DMS 273 treated with DMSO at 0.1 percent for 48 hours (cell line): ENCODE measurements at regions not wholly inside any gene's neighbourhood (a gene's known extent, or its start where the extent isn't known, plus 50 kb on each side); places are given as distances from the start of the nearest gene placed in this dataset.
"Not testable (repeated sequence)": the region's sequence is repeated elsewhere in the genome, so short reads cannot be mapped to it uniquely, and the experiment has no call there.

Experiments
- DNase-seq: peaks from one replicate; lab custom pipeline; 2025; lab: John Stamatoyannopoulos, UW

GRCh38 chr4:117574085-117574484, 460.2 kb upstream of the NDST3 start:
- DNase-seq = no peak

GRCh38 chr4:117575850-117576249, 458.4 kb upstream of the NDST3 start:
- no peak for DNase-seq

- no peak for DNase-seq
These were observed 456.5 kb upstream of the NDST3 start for GRCh38 chr4:117577686-117578311.

- DNase-seq = no peak
These were observed 445.5 kb upstream of the NDST3 start for GRCh38 chr4:117588771-117589170.

GRCh38 chr4:117596917-117597480, 437.3 kb upstream of the NDST3 start:
- no peak for DNase-seq

GRCh38 chr4:117599393-117599792, 434.9 kb upstream of the NDST3 start:
- DNase-seq = not testable (repeated sequence)

- not testable (repeated sequence) for DNase-seq
These were observed 433.4 kb upstream of the NDST3 start for GRCh38 chr4:117600936-117601335.

- DNase-seq = no peak
These were observed 423.5 kb upstream of the NDST3 start for GRCh38 chr4:117610706-117611308.

GRCh38 chr4:117621673-117622072, 412.6 kb upstream of the NDST3 start:
- DNase-seq = no peak

- no peak for DNase-seq
These were observed 411.0 kb upstream of the NDST3 start for GRCh38 chr4:117623326-117623725.

- DNase-seq = no peak
These were observed 407.6 kb upstream of the NDST3 start for GRCh38 chr4:117626664-117627063.

GRCh38 chr4:117634716-117635115, 399.6 kb upstream of the NDST3 start:
- no peak for DNase-seq

GRCh38 chr4:117637347-117637746, 396.9 kb upstream of the NDST3 start:
- DNase-seq = no peak

GRCh38 chr4:117640836-117641235, 393.4 kb upstream of the NDST3 start:
- no peak for DNase-seq

GRCh38 chr4:117641519-117641918, 392.8 kb upstream of the NDST3 start:
- DNase-seq = no peak

GRCh38 chr4:117654079-117654478, 380.2 kb upstream of the NDST3 start:
- DNase-seq = no peak

GRCh38 chr4:117660668-117661067, 373.6 kb upstream of the NDST3 start:
- DNase-seq = no peak

GRCh38 chr4:117661091-117662072, 372.9 kb upstream of the NDST3 start:
- DNase-seq = no peak

- DNase-seq = no peak
These were observed 369.4 kb upstream of the NDST3 start for GRCh38 chr4:117664706-117665444.

- DNase-seq = no peak
These were observed 358.1 kb upstream of the NDST3 start for GRCh38 chr4:117676153-117676552.

- DNase-seq = no peak
These were observed 355.4 kb upstream of the NDST3 start for GRCh38 chr4:117678861-117679260.
